HEK293 (cell line): ENCODE measurements at regions not wholly inside any gene's neighbourhood (a gene's known extent, or its start where the extent isn't known, plus 50 kb on each side); places are given as distances from the start of the nearest gene placed in this dataset.

Experiments
- CTCF ChIA-PET: fragments of 350-600 bp; formaldehyde crosslinking; extraction: SDS; loops from one replicate; lab custom pipeline; 2021; ENCODE audit warnings: antibody characterized with exemption; lab: Yijun Ruan, JAX
- POLR2A ChIA-PET: fragments of 300-600 bp; formaldehyde crosslinking; extraction: SDS; loops from one replicate; lab custom pipeline; 2020; ENCODE audit warnings: antibody characterized with exemption, inconsistent platforms; lab: Yijun Ruan, JAX
- H3K27ac ChIP-seq: fragments of 200-500 bp; sonication (Bioruptor generic); 2 replicates; pipeline ENCODE4 v1.5.1; 2014; ENCODE audit warnings: low read depth, low read length, control low read depth, inconsistent platforms; ENCODE audit errors: extremely low read depth
- H3K36me3 ChIP-seq, 2 experiments: fragments of 200-500 bp in 1 of 2; sonication (Bioruptor generic) in 1 of 2; 1 replicate in 1 of 2; 2 replicates in 1 of 2; pipeline ENCODE4 v1.5.1; 2014 to 2017; ENCODE audit warnings: inconsistent platforms in 2 of 2, low read length in 2 of 2; ENCODE audit not compliant: control insufficient read depth in 2 of 2, insufficient read depth in 1 of 2
- H3K4me1 ChIP-seq: fragments of 200-500 bp; sonication (Bioruptor generic); 2 replicates; pipeline ENCODE4 v1.5.1; 2014; ENCODE audit warnings: mild to moderate bottlenecking, low read length, inconsistent platforms; ENCODE audit not compliant: control insufficient read depth, insufficient read depth
- H3K4me3 ChIP-seq: 2 replicates; pipeline ENCODE4 v1.5.1; 2011; ENCODE audit warnings: low read depth, mild to moderate bottlenecking, control low read depth, low read length, moderate library complexity
- H3K9me3 ChIP-seq: fragments of 200-500 bp; sonication (Bioruptor generic); 2 replicates; pipeline ENCODE4 v1.5.1; 2014; ENCODE audit warnings: low read depth, low read length, inconsistent platforms; ENCODE audit not compliant: control insufficient read depth, insufficient read depth
- EGR2 ChIP-seq: fragments of 450-650 bp; formaldehyde crosslinking; IDR thresholded peaks from 2 replicates; pipeline ENCODE4 v1.5.1; 2016; ENCODE audit warnings: low read depth, missing biosample characterization, missing genetic modification characterization
- GLIS1 ChIP-seq: fragments of 450-650 bp; formaldehyde crosslinking; IDR thresholded peaks from 2 replicates; pipeline ENCODE4 v1.5.1; 2016; ENCODE audit warnings: missing biosample characterization, missing genetic modification characterization
- KLF8 ChIP-seq: fragments of 450-650 bp; formaldehyde crosslinking; IDR thresholded peaks from 2 replicates; pipeline ENCODE4 v1.5.1; 2016; ENCODE audit warnings: missing biosample characterization, missing genetic modification characterization
- PRDM2 ChIP-seq: fragments of 450-650 bp; formaldehyde crosslinking; IDR thresholded peaks from 2 replicates; pipeline ENCODE4 v1.5.1; 2016; ENCODE audit warnings: missing biosample characterization, missing genetic modification characterization, borderline replicate concordance
- SP7 ChIP-seq: fragments of 450-650 bp; formaldehyde crosslinking; IDR thresholded peaks from 2 replicates; pipeline ENCODE4 v1.5.1; 2016; ENCODE audit warnings: missing biosample characterization, missing genetic modification characterization
- ZBTB10 ChIP-seq: fragments of 450-650 bp; formaldehyde crosslinking; IDR thresholded peaks from 2 replicates; pipeline ENCODE4 v1.5.1; 2016; ENCODE audit warnings: missing biosample characterization, missing genetic modification characterization
- ZNF221 ChIP-seq: fragments of 450-650 bp; formaldehyde crosslinking; IDR thresholded peaks from 2 replicates; pipeline ENCODE4 v1.5.1; 2017; ENCODE audit warnings: missing biosample characterization, missing genetic modification characterization, borderline replicate concordance
- ZNF23 ChIP-seq: fragments of 450-650 bp; formaldehyde crosslinking; IDR thresholded peaks from 2 replicates; pipeline ENCODE4 v1.5.1; 2016; ENCODE audit warnings: missing biosample characterization, missing genetic modification characterization, borderline replicate concordance
- ZNF266 ChIP-seq: fragments of 450-650 bp; formaldehyde crosslinking; IDR thresholded peaks from 2 replicates; pipeline ENCODE4 v1.5.1; 2016; ENCODE audit warnings: missing biosample characterization, missing genetic modification characterization, low read depth
- ZNF292 ChIP-seq: fragments of 450-650 bp; formaldehyde crosslinking; IDR thresholded peaks from 2 replicates; pipeline ENCODE4 v1.5.1; 2016; ENCODE audit warnings: low read depth, missing biosample characterization, missing genetic modification characterization, borderline replicate concordance
- ZNF335 ChIP-seq: fragments of 450-650 bp; formaldehyde crosslinking; conservative IDR thresholded peaks from 2 replicates; pipeline ENCODE4 v1.5.1; 2016; ENCODE audit warnings: missing biosample characterization, missing genetic modification characterization
- ZNF416 ChIP-seq: fragments of 450-650 bp; formaldehyde crosslinking; IDR thresholded peaks from 2 replicates; pipeline ENCODE4 v1.5.1; 2016; ENCODE audit warnings: missing biosample characterization, missing genetic modification characterization
- ZNF561 ChIP-seq: fragments of 450-650 bp; IDR thresholded peaks from 2 replicates; pipeline ENCODE4 v1.5.1; 2018; ENCODE audit warnings: missing biosample characterization, missing genetic modification characterization, borderline replicate concordance
- ZNF623 ChIP-seq: fragments of 450-650 bp; formaldehyde crosslinking; IDR thresholded peaks from 2 replicates; pipeline ENCODE4 v1.5.1; 2016; ENCODE audit warnings: missing biosample characterization, missing genetic modification characterization
- ZNF670 ChIP-seq: fragments of 450-650 bp; formaldehyde crosslinking; IDR thresholded peaks from 2 replicates; pipeline ENCODE4 v1.5.1; 2016; ENCODE audit warnings: missing biosample characterization, missing genetic modification characterization, low read depth
- ZNF777 ChIP-seq: fragments of 450-650 bp; formaldehyde crosslinking; IDR thresholded peaks from 2 replicates; pipeline ENCODE4 v1.5.1; 2017; ENCODE audit warnings: missing biosample characterization, missing genetic modification characterization, borderline replicate concordance
- ZSCAN18 ChIP-seq: fragments of 450-650 bp; formaldehyde crosslinking; IDR thresholded peaks from 2 replicates; pipeline ENCODE4 v1.5.1; 2016; ENCODE audit warnings: missing biosample characterization, missing genetic modification characterization

GRCh38 chr3:55180161-55180560 is 252.3 kb upstream of the LRTM1 start:
- no peaks in the 10 kb centered on the region for H3K4me1 ChIP-seq

More at GRCh38 chr3:55180161-55180560, 252.3 kb upstream of the LRTM1 start:
- TF ChIP-seq ZBTB10 (tag by site-specific recombination) (no peak), PRDM2 (tag by site-specific recombination) (no peak), ZNF23 (tag by site-specific recombination) (no peak), ZNF670 (tag by site-specific recombination) (no peak), ZSCAN18 (tag by site-specific recombination) (no peak), EGR2 (tag by site-specific recombination) (no peak), ZNF561 (tag by site-specific recombination) (no peak), SP7 (tag by site-specific recombination) (no peak), ZNF292 (tag by site-specific recombination) (no peak), ZNF623 (tag by site-specific recombination) (no peak), ZNF777 (tag by site-specific recombination) (no peak), ZNF335 (tag by site-specific recombination) (no peak), ZNF266 (tag by site-specific recombination) (no peak), ZNF221 (no peak), ZNF416 (no peak), GLIS1 (tag by site-specific recombination) (no peak), KLF8 (tag by site-specific recombination) (no peak)
- no peaks in the 10 kb centered on the region for H3K36me3 ChIP-seq
- no peak overlapping the region for H3K27ac ChIP-seq
- POLR2A ChIA-PET = no interaction called here
- no peaks in the 10 kb centered on the region for H3K9me3 ChIP-seq
- no peak overlapping the region for H3K4me3 ChIP-seq
- CTCF ChIA-PET = interaction anchor here (0.7 to 1.6 kb wide), 9 partner anchors 10 to 119 kb away, joined by 3 to 13 read pairs (median 4); no protein-coding TSS in a partner anchor
